ENCODE measurements at regions not wholly inside any gene's neighbourhood (a gene's known extent, or its start where the extent isn't known, plus 50 kb on each side); places are given as distances from the start of the nearest gene placed in this dataset.

- Histone ChIP-seq H3K9me2 (ENCODE audit: insufficient read depth) (no peaks in the 10 kb centered on the region), H3K4me3 (no peak overlapping the region), H3K27ac (no peak overlapping the region), H3K36me3 (ENCODE audit: low read depth) (no peaks in the 10 kb centered on the region), H3K79me2 (ENCODE audit: low read depth) (no peaks in the 10 kb centered on the region), H3K9me3 (ENCODE audit: insufficient read depth, low read depth) (peaks cover 9% of the 10 kb centered on the region; the same call in 1 of the 2 replicates), H4K20me1 (ENCODE audit: insufficient read depth) (no peaks in the 10 kb centered on the region), H3F3A (ENCODE audit: insufficient read depth, low read depth) (peaks cover 14% of the 10 kb centered on the region), H2AFZ (no peak overlapping the region), H3K27me3 (ENCODE audit: insufficient read depth, low read depth) (no peaks in the 10 kb centered on the region), H3K4me2 (no peak overlapping the region), H3K4me1 (replicated peaks; ENCODE audit: insufficient read depth) (peaks cover 20% of the 10 kb centered on the region)
- ChIA-PET CTCF (no interaction called here), POLR2A (ENCODE audit: unreplicated experiment) (no interaction called here)
- no TSS peak for BruUV-seq (replicated peaks)
- TF ChIP-seq CTCF (conservative IDR thresholded peaks at IDR 0.05) (no peak), EZH2 (IDR thresholded peaks at IDR 0.05; ENCODE audit: low read depth) (no peak)
- DNase-seq, result peak in 1 of 2 experiments; percentile 29
- intact Hi-C loops (cut with micrococcal nuclease; ENCODE audit: unreplicated experiment), result no loop called here
Observed at GRCh38 chr6:106739387-106739786, 110.0 kb downstream of the QRSL1 start.

GRCh38 chr6:106736502-106736901, 107.1 kb downstream of the QRSL1 start:
- Histone ChIP-seq H3K36me3 (ENCODE audit: low read depth) (no peaks in the 10 kb centered on the region), H4K20me1 (ENCODE audit: insufficient read depth) (no peaks in the 10 kb centered on the region), H3K27ac (peak overlapping the region; percentile 48), H3K27me3 (ENCODE audit: insufficient read depth, low read depth) (no peaks in the 10 kb centered on the region), H3K9me2 (ENCODE audit: insufficient read depth) (no peaks in the 10 kb centered on the region), H3K9me3 (ENCODE audit: insufficient read depth, low read depth) (peaks cover 9% of the 10 kb centered on the region; the same call in 1 of the 2 replicates), H2AFZ (no peak overlapping the region), H3F3A (ENCODE audit: insufficient read depth, low read depth) (peaks cover 13% of the 10 kb centered on the region), H3K4me3 (no peak overlapping the region), H3K4me1 (replicated peaks; ENCODE audit: insufficient read depth) (peaks cover 14% of the 10 kb centered on the region), H3K79me2 (ENCODE audit: low read depth) (no peaks in the 10 kb centered on the region), H3K4me2 (peak overlapping the region; percentile 31)
- CTCF ChIA-PET, result interaction anchor here (0.6 kb wide), 1 partner anchor 127 kb away, joined by 4 read pairs; no protein-coding TSS in a partner anchor
- BruUV-seq (replicated peaks), result no TSS peak
- DNase-seq, result peak in 1 of 2 experiments; percentile 63
- intact Hi-C loops (cut with micrococcal nuclease; ENCODE audit: unreplicated experiment), result no loop called here
- POLR2A ChIA-PET (ENCODE audit: unreplicated experiment), result no interaction called here
- TF ChIP-seq EZH2 (IDR thresholded peaks at IDR 0.05; ENCODE audit: low read depth), result no peak
- TF ChIP-seq CTCF (conservative IDR thresholded peaks at IDR 0.05), result no peak

GRCh38 chr6:106735828-106736227, 106.5 kb downstream of the QRSL1 start:
- BruUV-seq (replicated peaks), result no TSS peak
- Histone ChIP-seq H3F3A (ENCODE audit: insufficient read depth, low read depth) (peaks cover 13% of the 10 kb centered on the region), H3K4me3 (no peak overlapping the region), H3K9me3 (ENCODE audit: insufficient read depth, low read depth) (peaks cover 9% of the 10 kb centered on the region; the same call in 1 of the 2 replicates), H3K4me1 (replicated peaks; ENCODE audit: insufficient read depth) (peaks cover 14% of the 10 kb centered on the region), H3K79me2 (ENCODE audit: low read depth) (no peaks in the 10 kb centered on the region), H3K36me3 (ENCODE audit: low read depth) (no peaks in the 10 kb centered on the region), H3K27ac (0 out of 2 replicates have a peak overlapping the region, but pooled peaks have one; percentile 48), H4K20me1 (ENCODE audit: insufficient read depth) (no peaks in the 10 kb centered on the region), H3K4me2 (no peak overlapping the region), H3K27me3 (ENCODE audit: insufficient read depth, low read depth) (no peaks in the 10 kb centered on the region), H2AFZ (no peak overlapping the region), H3K9me2 (ENCODE audit: insufficient read depth) (no peaks in the 10 kb centered on the region)
- no peak for DNase-seq
- TF ChIP-seq EZH2 (IDR thresholded peaks at IDR 0.05; ENCODE audit: low read depth) (no peak), CTCF (conservative IDR thresholded peaks at IDR 0.05) (no peak)
- intact Hi-C loops (cut with micrococcal nuclease; ENCODE audit: unreplicated experiment), result no loop called here
- ChIA-PET CTCF (interaction anchor here (0.6 kb wide), 1 partner anchor 126 kb away, joined by 4 read pairs; no protein-coding TSS in a partner anchor), POLR2A (ENCODE audit: unreplicated experiment) (no interaction called here)

Measured in PC-9 (cell line).